ENCODE measurements at regions not wholly inside any gene's neighbourhood (a gene's known extent, or its start where the extent isn't known, plus 50 kb on each side); places are given as distances from the start of the nearest gene placed in this dataset.
"Not testable (repeated sequence)": the region's sequence is repeated elsewhere in the genome, so short reads cannot be mapped to it uniquely, and the experiment has no call there.

GRCh38 chr5:118570276-118570675 is 418.1 kb downstream of the DTWD2 start:
- not testable (repeated sequence) for TF ChIP-seq CTCF (IDR thresholded peaks at IDR 0.05; ENCODE audit: poor library complexity, severe bottlenecking); EP300 (conservative IDR thresholded peaks at IDR 0.05; ENCODE audit: poor library complexity, severe bottlenecking)
